GM12878 (cell line): ENCODE measurements at regions not wholly inside any gene's neighbourhood (a gene's known extent, or its start where the extent isn't known, plus 50 kb on each side); places are given as distances from the start of the nearest gene placed in this dataset.

Experiments
- ATAC-seq: fragments of 200-7000 bp; cut with Tn5 transposase; 3 replicates; pipeline ENCODE4 v1.9.1; 2020; ENCODE audit warnings: mild to moderate bottlenecking, moderate library complexity
- BruUV-seq: library from RNA; stranded (reverse); fragments of 400-500 nt; replicated peaks from 2 replicates; lab custom pipeline; 2021; lab: Mats Ljungman, UMichigan
- CTCF ChIA-PET: fragments of 300-600 bp; sonication (Branson Sonifier 250); formaldehyde crosslinking; extraction: SDS; loops from one replicate; lab custom pipeline; 2021; ENCODE audit warnings: inconsistent platforms; lab: Yijun Ruan, JAX
- POLR2A ChIA-PET: fragments of 350-600 bp; formaldehyde crosslinking; extraction: SDS; loops from one replicate; lab custom pipeline; 2021; ENCODE audit warnings: inconsistent platforms; lab: Charles Lee
- RAD21 ChIA-PET: fragments of 300-600 bp; sonication (Branson Sonifier 250); formaldehyde crosslinking; loops from one replicate; lab custom pipeline; 2023; ENCODE audit warnings: antibody characterized with exemption; ENCODE audit not compliant: unreplicated experiment; lab: Charles Lee
- SMC1A ChIA-PET: fragments of 300-600 bp; sonication (Branson Sonifier 250); formaldehyde crosslinking; loops from one replicate; lab custom pipeline; 2023; ENCODE audit not compliant: unreplicated experiment, uncharacterized antibody; lab: Charles Lee
- DNase-seq: peaks from one replicate; pipeline ENCODE4 v3.0.0-alpha.2; 2011; ENCODE audit warnings: low read depth, low spot score
- FAIRE-seq: peaks from 3 replicates; lab custom pipeline; 2011; peaks lifted over from hg19 to GRCh38; lab: Jason Lieb, UNC
- H2AFZ ChIP-seq: 2 replicates; pipeline ENCODE4 v1.6.0; 2011; ENCODE audit warnings: low read depth, low read length, control low read depth; ENCODE audit not compliant: control insufficient read depth
- H3K27ac ChIP-seq: 2 replicates; pipeline ENCODE4 v1.5.1; 2011; ENCODE audit warnings: control low read depth; ENCODE audit not compliant: control insufficient read depth, insufficient read depth
- H3K27me3 ChIP-seq, 2 experiments: replicated peaks in 1 of 2; 2 replicates each; pipeline versions ENCODE4 v1.6.0 to v1.6.1; 2011; ENCODE audit warnings: low read length in 1 of 2; ENCODE audit not compliant: control insufficient read depth in 2 of 2, insufficient read depth in 2 of 2
- H3K36me3 ChIP-seq, 2 experiments: 2 replicates each; pipeline ENCODE4 v1.5.1; 2011; ENCODE audit warnings: low read length in 1 of 2; ENCODE audit not compliant: control insufficient read depth in 2 of 2, insufficient read depth in 2 of 2
- H3K4me1 ChIP-seq: 2 replicates; pipeline ENCODE4 v1.6.1; 2011; ENCODE audit warnings: mild to moderate bottlenecking, low read length, moderate library complexity, mixed read lengths; ENCODE audit not compliant: control insufficient read depth, insufficient read depth
- H3K4me2 ChIP-seq: 2 replicates; pipeline ENCODE4 v1.6.0; 2011; ENCODE audit warnings: control low read depth; ENCODE audit not compliant: control insufficient read depth, insufficient read depth
- H3K4me3 ChIP-seq: fragments of 200-600 bp; sonication (generic); 2 replicates; pipeline ENCODE4 v1.5.1; 2016
- H3K79me2 ChIP-seq: 2 replicates; pipeline ENCODE4 v1.6.0; 2011; ENCODE audit warnings: low read length; ENCODE audit not compliant: control insufficient read depth, insufficient read depth
- H3K9ac ChIP-seq: 2 replicates; pipeline ENCODE4 v1.8.0; 2011; ENCODE audit warnings: low read length, control low read depth, mixed read lengths; ENCODE audit not compliant: control insufficient read depth, insufficient read depth
- H3K9me3 ChIP-seq: replicated peaks from 3 replicates; pipeline ENCODE4 v1.5.1; 2011; ENCODE audit warnings: mild to moderate bottlenecking, low read length; ENCODE audit not compliant: control insufficient read depth, insufficient read depth
- H4K20me1 ChIP-seq: 2 replicates; pipeline ENCODE4 v1.6.0; 2011; ENCODE audit not compliant: control insufficient read depth, insufficient read depth
- E2F8 ChIP-seq: fragments of 450-650 bp; IDR thresholded peaks from 2 replicates; pipeline ENCODE4 v1.6.1; 2018; ENCODE audit warnings: mild to moderate bottlenecking, low read depth, moderate library complexity; ENCODE audit not compliant: partially characterized antibody
- GATAD2B ChIP-seq: fragments of 450-650 bp; conservative IDR thresholded peaks from 2 replicates; pipeline ENCODE4 v1.6.1; 2017; ENCODE audit warnings: low read depth, mild to moderate bottlenecking, moderate library complexity
- HDAC6 ChIP-seq: fragments of 200-600 bp; sonication (generic); IDR thresholded peaks from one replicate; pipeline ENCODE4 v1.8.0; 2017; ENCODE audit warnings: antibody characterized with exemption; ENCODE audit not compliant: unreplicated experiment
- MYB ChIP-seq: fragments of 150-350 bp; IDR thresholded peaks from 2 replicates; pipeline ENCODE4 v1.6.1; 2014; ENCODE audit warnings: mild to moderate bottlenecking, low read depth, low read length, borderline replicate concordance
- WGBS: methylation state at CpG from one replicate; pipeline ENCODE4 v1.1.6; 2016; ENCODE audit warnings: low lambda C conversion rate; ENCODE audit not compliant: insufficient replicate concordance, insufficient coverage; ENCODE audit errors: missing lambda C conversion rate; 5-methylcytosine and 5-hydroxymethylcytosine counted together
- in situ Hi-C: fragments of 300-500 bp; cut with MboI; formaldehyde crosslinking; loops from 9 replicates; pipeline ENCODE4 v1.14.3; 2018; ENCODE audit warnings: mixed read lengths
- intact Hi-C: fragments of 100-400 bp; cut with micrococcal nuclease; formaldehyde crosslinking; loops from one replicate; pipeline ENCODE4 v1.14.2; 2022; ENCODE audit not compliant: unreplicated experiment

GRCh38 chr11:28673691-28674432 lies 565.7 kb downstream of the METTL15 start:
- Histone ChIP-seq H3K27me3 (no peaks in the 10 kb centered on the region), H3K4me1 (no peaks in the 10 kb centered on the region), H3K27ac (no peak overlapping the region), H2AFZ (no peak overlapping the region), H3K4me3 (no peak overlapping the region), H3K9ac (no peak overlapping the region), H4K20me1 (no peaks in the 10 kb centered on the region), H3K79me2 (no peaks in the 10 kb centered on the region), H3K9me3 (no peaks in the 10 kb centered on the region), H3K4me2 (no peak overlapping the region), H3K36me3 (no peaks in the 10 kb centered on the region)
- ChIA-PET SMC1A (interaction anchor here (0.9 to 1.7 kb wide), 2 partner anchors 72 to 975 kb away, joined by 3 to 6 read pairs; no protein-coding TSS in a partner anchor), CTCF (interaction anchor here (0.7 to 3.1 kb wide), 8 partner anchors 58 to 979 kb away, joined by 3 to 27 read pairs (median 3); partner anchors contain the start of gene BDNF), RAD21 (interaction anchor here (0.8 to 1.0 kb wide), 2 partner anchors 26 to 975 kb away, joined by 3 to 8 read pairs; no protein-coding TSS in a partner anchor), POLR2A (no interaction called here)
- no peak for DNase-seq
- WGBS = 29% methylated on average over 11 of the region's 11 CpGs
- ATAC-seq = no peak
- BruUV-seq = no TSS peak
- FAIRE-seq = no peak
- intact Hi-C loops (loop anchor here (1.0 kb wide), 1 partner anchor 975 kb away; no protein-coding TSS in a partner anchor), in situ Hi-C loops (no loop called here)
- TF ChIP-seq MYB (no peak), GATAD2B (no peak), HDAC6 (no peak), E2F8 (no peak)
